ENCODE measurements at regions not wholly inside any gene's neighbourhood (a gene's known extent, or its start where the extent isn't known, plus 50 kb on each side); places are given as distances from the start of the nearest gene placed in this dataset.
"Not testable (repeated sequence)": the region's sequence is repeated elsewhere in the genome, so short reads cannot be mapped to it uniquely, and the experiment has no call there.

DNA sequence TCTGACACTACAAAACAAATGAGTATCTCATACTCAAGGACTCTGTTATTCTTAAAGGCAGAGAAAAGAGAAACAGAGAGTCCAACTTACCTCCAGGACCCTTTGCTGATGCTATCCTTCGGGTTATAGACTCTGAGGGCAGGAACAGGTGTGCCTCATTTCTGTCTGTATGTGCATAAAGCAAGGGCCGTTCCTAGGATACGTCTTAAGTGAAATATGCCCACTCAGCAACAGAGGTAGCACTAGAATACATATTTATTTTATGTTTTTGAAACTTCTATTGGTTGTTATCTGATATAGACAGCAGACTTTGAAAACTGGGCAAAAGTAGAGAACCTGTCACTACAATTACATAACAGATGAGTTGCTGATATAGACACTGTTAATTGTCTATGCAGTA is 89.3 kb upstream of the CPNE4 start:
- DNase-seq (ENCODE audit: low read depth), result no peak
- H3K4me3 ChIP-seq (ENCODE audit: low read depth, low read length), result no peak overlapping the region
- TF ChIP-seq, protein P1, sequence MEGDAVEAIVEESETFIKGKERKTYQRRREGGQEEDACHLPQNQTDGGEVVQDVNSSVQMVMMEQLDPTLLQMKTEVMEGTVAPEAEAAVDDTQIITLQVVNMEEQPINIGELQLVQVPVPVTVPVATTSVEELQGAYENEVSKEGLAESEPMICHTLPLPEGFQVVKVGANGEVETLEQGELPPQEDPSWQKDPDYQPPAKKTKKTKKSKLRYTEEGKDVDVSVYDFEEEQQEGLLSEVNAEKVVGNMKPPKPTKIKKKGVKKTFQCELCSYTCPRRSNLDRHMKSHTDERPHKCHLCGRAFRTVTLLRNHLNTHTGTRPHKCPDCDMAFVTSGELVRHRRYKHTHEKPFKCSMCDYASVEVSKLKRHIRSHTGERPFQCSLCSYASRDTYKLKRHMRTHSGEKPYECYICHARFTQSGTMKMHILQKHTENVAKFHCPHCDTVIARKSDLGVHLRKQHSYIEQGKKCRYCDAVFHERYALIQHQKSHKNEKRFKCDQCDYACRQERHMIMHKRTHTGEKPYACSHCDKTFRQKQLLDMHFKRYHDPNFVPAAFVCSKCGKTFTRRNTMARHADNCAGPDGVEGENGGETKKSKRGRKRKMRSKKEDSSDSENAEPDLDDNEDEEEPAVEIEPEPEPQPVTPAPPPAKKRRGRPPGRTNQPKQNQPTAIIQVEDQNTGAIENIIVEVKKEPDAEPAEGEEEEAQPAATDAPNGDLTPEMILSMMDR (conservative IDR thresholded peaks at IDR 0.05; ENCODE audit: low read depth, low read length), result no peak

GRCh38 chr3:132124651-132125284 is 90.0 kb upstream of the CPNE4 start:
- TF ChIP-seq, protein P1 (conservative IDR thresholded peaks at IDR 0.05; ENCODE audit: low read depth, low read length), result no peak
- DNase-seq (ENCODE audit: low read depth), result no peak
- H3K4me3 ChIP-seq (ENCODE audit: low read depth, low read length), result no peak overlapping the region

GRCh38 chr3:132134611-132135010 is 99.8 kb upstream of the CPNE4 start:
- TF ChIP-seq, protein P1 (conservative IDR thresholded peaks at IDR 0.05; ENCODE audit: low read depth, low read length), result no peak
- DNase-seq (ENCODE audit: low read depth), result peak; percentile 86
- no peak overlapping the region for H3K4me3 ChIP-seq (ENCODE audit: low read depth, low read length)

DNA sequence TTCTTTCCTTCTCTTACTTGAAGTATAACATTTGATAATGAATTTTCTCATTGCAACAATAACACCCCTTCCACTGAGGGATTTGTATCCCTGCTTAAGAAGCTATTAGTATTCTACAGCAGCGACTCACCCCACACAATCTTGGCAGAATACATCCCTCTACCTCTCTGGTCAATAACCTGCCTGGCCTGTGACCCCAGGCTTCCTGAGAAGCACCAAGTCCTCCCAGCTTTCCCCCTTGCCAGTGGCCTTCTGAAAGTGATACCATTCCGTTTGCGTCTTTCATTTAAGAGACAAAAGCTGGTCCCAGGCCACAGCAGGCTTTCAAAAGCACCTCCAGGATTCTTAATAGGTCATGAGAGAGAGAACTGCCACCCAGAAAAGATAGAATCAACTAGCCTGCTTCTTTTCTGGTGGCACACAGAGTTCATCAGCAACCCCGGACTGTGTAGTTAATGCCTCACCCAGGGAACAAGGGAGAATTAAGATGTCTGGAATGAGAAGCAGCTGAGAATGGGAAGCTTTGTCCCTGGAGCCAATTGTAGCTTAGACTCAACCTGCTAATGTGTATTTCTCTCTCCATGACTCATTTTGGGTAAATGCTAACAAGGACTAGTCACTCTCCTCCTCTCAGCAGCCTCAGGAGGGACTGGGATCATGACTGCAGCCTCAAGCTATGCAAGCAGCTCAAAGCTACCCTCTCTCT is 101.0 kb upstream of the CPNE4 start:
- TF ChIP-seq, protein P1 (conservative IDR thresholded peaks at IDR 0.05; ENCODE audit: low read depth, low read length), result no peak
- H3K4me3 ChIP-seq (ENCODE audit: low read depth, low read length), result peak overlapping the region; percentile 1
- DNase-seq (ENCODE audit: low read depth), result peak; percentile 93

- DNase-seq (ENCODE audit: low read depth), result no peak
- TF ChIP-seq, protein P1 (conservative IDR thresholded peaks at IDR 0.05; ENCODE audit: low read depth, low read length), result no peak
- H3K4me3 ChIP-seq (ENCODE audit: low read depth, low read length), result no peak overlapping the region
Measured at GRCh38 chr3:132136334-132136716, 101.5 kb upstream of the CPNE4 start.

- H3K4me3 ChIP-seq (ENCODE audit: low read depth, low read length); DNase-seq (ENCODE audit: low read depth): not testable (repeated sequence)
Measured at GRCh38 chr3:132136902-132137301, 102.1 kb upstream of the CPNE4 start.

DNA sequence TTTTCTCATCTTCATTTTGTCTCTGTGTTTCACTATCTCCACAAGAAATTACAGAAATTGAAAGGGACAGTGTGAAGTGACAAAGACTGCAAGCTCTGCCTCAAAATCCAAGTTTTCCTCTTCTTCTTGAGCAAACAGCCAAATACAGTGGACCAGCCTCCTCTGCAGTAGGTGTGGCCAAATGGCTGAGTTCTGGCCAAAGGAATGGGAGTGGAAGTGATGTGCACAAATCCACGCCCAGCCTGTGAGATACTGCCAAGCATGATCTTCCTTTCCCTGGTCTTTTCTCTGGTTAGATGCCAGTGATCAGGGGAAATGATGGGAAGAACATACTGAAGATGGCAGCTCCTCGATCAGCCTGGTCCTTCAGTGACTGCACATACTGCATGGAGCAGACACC is 111.0 kb upstream of the CPNE4 start:
- DNase-seq (ENCODE audit: low read depth), result no peak
- TF ChIP-seq, protein P1 (conservative IDR thresholded peaks at IDR 0.05; ENCODE audit: low read depth, low read length), result no peak
- H3K4me3 ChIP-seq (ENCODE audit: low read depth, low read length), result no peak overlapping the region
